Upper lobe of left lung (tissue), 4 donors: ENCODE measurements at regions not wholly inside any gene's neighbourhood (a gene's known extent, or its start where the extent isn't known, plus 50 kb on each side); places are given as distances from the start of the nearest gene placed in this dataset.

ENCODE experiments used
- CTCF ChIP-seq, 6 experiments: fragments of 450-650 bp in 4 of 6; fragments of 200-600 bp in 2 of 6; sonication (generic) in 2 of 6; IDR thresholded peaks; one replicate each; pipeline ENCODE4 v1.5.1; 2016 to 2019; ENCODE audit warnings: antibody characterized with exemption in 6 of 6
- EP300 ChIP-seq, 4 donors: sonication (generic); formaldehyde crosslinking; IDR thresholded peaks; one replicate each; pipeline ENCODE4 v1.5.1; 2017; ENCODE audit warnings: antibody characterized with exemption in 4 of 4, control low read depth in 2 of 4
- POLR2A ChIP-seq, 4 donors: fragments of 450-650 bp; IDR thresholded peaks; one replicate each; pipeline ENCODE4 v1.5.1; 2016 to 2017; ENCODE audit warnings: antibody characterized with exemption in 4 of 4, mild to moderate bottlenecking in 2 of 4
- POLR2AphosphoS5 ChIP-seq, 2 donors: sonication (generic); formaldehyde crosslinking; IDR thresholded peaks; one replicate each; pipeline ENCODE4 v1.5.1; 2017; ENCODE audit warnings: antibody characterized with exemption in 2 of 2

DNA sequence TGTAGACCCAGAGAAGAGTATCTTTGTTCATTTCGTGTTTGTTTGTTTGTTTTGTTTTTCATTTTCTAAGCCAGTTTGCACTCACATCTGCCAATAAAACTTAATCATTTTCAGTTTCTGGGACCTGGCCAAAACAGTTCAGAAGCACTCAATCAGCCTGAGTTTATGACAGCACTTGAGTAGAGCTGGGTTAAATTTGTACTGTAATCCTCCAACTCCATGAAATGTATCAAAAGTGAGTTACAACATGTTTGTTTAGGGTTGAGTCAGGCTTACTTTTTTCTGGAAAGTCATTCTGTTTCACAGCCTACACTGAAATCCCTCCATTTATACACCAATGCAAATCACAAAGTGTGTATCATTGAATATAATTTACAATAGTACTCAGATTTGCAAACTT is 91.9 kb downstream of the ZWINT start:
- TF ChIP-seq POLR2A (IDR thresholded peaks at IDR 0.05) (no peak), CTCF (IDR thresholded peaks at IDR 0.05) (no peak), POLR2AphosphoS5 (IDR thresholded peaks at IDR 0.05) (no peak), EP300 (IDR thresholded peaks at IDR 0.05) (no peak)
